GM04504 (cell line): ENCODE measurements at regions not wholly inside any gene's neighbourhood (a gene's known extent, or its start where the extent isn't known, plus 50 kb on each side); places are given as distances from the start of the nearest gene placed in this dataset.
A peak's percentile ranks its signal among the peaks of the same experiment; 100 is the strongest.
"Not testable (repeated sequence)": the region's sequence is repeated elsewhere in the genome, so short reads cannot be mapped to it uniquely, and the experiment has no call there.

Experiments
- DNase-seq: peaks from one replicate; pipeline ENCODE4 v3.0.0-alpha.2; 2012; ENCODE audit warnings: low read depth

DNA sequence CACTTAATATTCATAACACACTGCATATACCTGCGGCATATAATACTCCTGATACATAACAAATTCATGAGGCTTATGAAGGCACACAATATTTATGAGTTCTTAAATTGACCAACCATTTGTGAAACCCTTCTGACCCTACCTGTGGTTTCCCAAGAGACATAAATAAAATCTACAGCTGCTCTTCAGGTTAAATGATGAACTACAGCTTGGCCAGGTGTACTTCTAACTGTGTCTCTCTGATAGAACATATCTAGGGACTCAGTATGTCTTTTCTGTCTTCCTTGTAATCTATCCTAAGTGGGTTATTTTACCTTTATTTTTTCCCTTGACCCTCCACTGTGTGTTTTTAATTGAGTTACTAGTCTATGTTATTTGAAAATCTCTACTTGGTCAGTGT lies 189.9 kb upstream of the UFM1 start:
- DNase-seq: no peak

- DNase-seq: no peak
These were observed 202.6 kb upstream of the UFM1 start for GRCh38 chr13:38147050-38147449.

DNA sequence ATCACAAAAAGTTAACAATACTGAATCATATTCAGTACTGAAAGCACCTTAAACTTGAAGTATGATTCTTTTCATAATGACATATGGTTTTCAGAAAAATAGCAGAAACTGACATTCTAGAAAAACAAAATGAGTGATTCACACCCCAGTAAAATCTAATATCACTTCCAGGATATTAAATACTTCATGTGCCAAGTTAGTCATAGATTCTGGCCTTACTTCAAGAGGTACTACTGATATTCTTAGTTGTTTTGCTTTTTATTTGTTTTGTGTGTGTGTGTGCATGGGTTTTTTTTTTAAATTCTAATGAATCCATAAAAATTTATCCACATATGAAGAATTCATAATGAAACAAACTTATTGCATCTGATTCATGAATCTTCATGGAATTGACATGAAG lies 207.9 kb upstream of the UFM1 start:
- no peak for DNase-seq

- no peak for DNase-seq
These were observed 214.1 kb upstream of the UFM1 start for GRCh38 chr13:38135592-38135991.

DNA sequence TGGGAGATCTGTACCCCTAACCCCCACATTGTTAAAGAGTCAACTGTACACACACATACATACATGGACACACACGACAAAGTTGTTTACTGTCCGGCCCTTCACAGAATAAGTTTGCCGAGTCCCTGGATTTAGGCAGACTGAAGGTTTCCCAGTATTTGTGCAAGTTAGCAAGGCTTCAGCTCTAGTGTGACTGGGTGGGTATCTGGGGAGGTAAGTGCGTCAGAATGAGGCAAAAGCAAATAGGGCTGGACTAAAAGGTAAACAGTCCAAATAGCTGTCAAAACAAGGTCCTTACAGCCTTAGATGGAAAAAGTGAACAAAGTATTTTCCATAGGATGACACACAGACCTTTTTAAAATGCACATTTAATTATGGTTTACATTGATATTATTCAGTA lies 228.4 kb upstream of the UFM1 start:
- no peak for DNase-seq

GRCh38 chr13:38103851-38104250 lies 234.3 kb upstream of the TRPC4 start:
- DNase-seq: no peak

DNA sequence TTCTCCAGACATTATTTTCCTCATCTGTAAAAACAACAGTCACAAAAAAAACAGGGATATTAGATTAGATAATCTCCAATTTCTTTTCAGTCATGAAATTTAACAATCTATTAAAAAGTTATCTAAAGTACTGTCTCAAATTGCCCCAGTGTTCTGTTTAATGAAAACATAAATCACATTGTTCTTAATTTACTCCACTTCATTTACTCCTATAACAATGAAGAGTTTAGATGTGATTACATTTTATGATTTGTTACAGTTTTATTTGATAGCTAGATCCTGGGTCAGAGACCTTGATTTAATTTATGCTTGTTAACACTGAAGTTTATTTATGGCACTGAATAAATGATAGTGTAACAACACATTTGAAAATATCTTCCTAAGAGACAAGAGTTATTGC lies 230.2 kb upstream of the TRPC4 start:
- DNase-seq: no peak

DNA sequence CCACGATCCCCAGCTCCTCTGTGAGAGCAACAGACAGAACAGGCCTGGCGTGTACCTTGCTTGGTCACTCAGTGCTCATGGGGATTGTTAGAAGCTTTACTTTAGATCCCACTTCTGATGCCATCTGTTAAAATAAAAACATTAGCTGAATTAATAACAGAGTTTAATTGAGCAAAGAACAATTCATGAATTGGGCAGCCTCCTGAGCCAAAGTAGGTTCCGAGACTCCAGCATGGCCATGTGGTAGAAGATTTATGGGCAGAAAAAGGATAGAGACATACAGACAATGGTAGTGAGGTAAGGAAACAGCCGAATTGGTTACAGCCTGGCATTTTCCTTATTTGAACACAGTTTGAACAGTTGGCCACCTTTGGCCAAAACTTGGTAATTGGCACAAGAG lies 223.9 kb upstream of the TRPC4 start:
- no peak for DNase-seq

DNA sequence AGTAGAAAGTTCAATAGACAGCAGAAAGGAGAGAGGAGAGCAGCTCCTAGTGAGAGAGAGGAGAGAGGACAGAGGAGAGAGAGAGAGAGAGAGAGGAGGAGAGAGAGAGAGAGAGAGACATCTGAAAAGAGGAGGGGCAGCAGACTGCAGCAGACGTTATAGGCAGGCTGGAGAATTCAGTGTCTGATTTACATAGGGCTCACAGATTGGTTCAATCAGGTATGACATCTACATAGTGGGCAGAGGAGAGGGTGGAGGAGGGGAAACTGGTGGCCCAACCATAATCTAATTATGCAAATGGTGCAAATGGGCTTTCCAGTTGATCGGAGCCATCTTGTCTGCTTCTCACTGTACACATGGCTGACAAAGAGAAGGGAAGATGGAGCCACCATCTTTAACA lies 221.3 kb upstream of the TRPC4 start:
- DNase-seq: no peak

DNA sequence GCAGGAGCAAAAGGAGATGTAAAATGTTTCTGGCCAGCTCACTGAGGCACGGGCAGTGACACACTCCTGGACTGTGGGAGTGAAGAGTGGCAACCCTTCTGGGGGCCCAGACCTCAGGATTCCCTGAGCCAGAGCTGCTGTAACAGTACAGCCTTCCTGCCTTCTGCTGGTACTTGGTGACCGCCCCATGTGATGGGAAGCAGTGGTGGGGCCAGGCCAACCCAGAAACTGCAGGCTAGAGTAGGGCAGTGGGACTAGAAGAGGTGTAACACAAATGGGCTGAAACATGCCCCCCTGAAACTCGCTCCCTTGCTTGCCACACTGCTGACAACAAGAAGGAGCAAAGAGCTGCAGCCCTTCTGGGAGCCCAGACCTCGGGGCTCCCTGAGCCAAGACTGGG lies 217.1 kb upstream of the TRPC4 start:
- no peak for DNase-seq

DNA sequence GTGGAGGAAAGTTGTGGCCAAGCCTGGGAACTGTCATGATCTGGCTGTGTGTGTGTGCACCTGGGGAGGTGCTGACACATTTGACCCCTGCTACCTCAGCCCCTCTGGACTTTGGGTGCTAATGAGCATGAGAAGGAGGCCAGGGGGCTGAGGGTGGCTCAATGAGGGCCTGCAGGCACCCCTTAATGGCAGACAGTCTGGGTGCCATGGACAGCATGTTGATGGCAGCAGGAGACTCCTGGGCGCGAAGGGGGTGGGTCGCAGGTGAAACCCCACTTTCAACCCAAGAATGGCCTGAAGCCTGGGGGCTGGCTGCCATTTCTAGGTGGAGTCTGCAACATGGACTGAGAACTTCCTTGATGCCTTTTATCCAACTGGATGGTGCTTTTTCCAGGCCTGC lies 216.4 kb upstream of the TRPC4 start:
- DNase-seq: no peak

GRCh38 chr13:38073931-38074330 lies 204.4 kb upstream of the TRPC4 start:
- DNase-seq: no peak

DNA sequence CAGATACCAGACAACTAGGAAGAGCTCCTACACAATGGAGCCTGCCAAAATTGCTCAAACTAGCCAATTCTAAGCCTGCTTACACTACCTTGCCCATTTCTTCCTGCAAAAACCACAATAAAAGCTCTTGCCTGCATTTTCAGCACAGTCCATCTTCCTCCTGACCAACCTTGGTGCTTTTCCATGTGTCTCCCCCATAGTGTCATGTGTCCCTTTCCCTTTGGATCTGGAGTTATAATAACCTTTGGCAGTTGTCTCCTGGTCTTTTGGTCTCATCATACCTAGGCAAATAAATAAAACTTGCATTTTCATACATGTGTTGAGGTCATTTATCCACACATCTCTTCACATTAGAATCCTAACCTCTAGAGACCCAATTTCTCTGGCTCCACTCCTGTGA lies 203.1 kb upstream of the TRPC4 start:
- no peak for DNase-seq

GRCh38 chr13:38071340-38071739 lies 201.8 kb upstream of the TRPC4 start:
- DNase-seq: not testable (repeated sequence)

DNA sequence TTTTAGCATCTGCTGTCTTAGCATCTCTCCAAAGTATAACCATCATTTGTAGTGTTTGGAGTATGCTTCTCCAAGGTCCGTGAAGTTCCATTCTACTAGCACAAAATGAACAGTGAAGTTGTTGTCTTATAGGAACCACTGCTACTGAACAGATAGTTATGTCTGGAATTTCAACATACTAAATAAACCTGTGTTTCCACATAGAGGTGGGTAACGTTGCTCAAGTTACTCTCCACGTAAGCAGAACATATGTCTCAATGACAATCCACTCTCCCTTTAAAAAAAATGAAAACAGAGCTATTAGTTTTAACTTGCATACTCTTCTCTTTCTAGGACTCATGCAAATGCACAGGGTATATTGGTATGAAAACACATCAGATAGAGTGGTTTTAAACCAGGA lies 184.3 kb upstream of the TRPC4 start:
- DNase-seq: no peak

DNA sequence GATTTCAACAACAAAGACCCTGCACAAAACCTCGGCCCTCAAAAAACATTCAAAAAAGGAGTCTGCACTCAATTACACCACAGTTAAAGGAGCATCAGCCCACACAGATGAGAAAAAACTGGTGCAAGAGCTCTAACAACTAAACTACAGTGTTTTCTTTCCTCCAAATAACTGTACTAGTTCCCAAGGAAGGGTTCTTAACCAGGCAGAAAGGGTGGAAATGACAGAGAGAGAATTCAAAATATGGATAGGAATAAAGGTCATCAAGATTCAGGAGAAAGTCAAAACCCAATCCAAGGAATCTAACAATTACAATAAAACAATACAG lies 176.4 kb upstream of the TRPC4 start:
- no peak for DNase-seq

DNA sequence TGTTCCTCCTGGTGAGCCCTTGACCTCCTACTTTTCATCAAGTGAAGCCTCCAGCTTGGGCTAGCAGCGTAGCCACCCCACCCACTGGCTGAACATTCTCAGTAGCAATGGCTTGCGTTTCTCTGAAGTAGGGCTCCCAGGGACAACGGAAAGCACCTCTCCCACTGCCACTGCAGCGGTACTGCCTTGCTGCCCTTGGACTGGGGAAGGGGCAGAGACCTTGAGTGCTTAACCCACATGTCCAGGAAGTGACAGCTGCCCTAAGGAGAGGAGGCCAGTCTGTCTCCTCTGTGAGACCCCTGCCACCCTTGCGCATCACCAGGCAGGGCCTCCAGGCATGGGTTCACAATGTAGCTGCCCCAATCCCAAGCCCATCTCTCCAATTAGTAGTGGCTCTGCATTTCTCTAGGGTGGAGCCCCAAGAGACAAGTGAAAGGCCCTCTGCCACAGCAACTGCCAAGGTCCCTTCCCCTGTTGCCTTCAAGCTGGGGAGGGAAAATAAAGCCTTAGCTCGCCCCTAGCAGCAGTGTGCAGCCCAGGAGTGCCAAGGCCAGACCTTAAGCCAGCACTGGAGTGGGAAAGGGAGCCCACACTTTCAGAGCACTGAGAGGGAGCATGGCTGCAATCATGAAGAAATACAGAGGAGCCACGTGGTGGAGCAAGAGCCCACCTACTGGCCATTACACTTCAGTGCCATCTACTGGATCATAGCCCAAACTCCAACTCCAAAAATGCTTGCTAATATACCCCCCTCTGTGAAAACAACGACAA lies 175.9 kb upstream of the TRPC4 start:
- DNase-seq: no peak

DNA sequence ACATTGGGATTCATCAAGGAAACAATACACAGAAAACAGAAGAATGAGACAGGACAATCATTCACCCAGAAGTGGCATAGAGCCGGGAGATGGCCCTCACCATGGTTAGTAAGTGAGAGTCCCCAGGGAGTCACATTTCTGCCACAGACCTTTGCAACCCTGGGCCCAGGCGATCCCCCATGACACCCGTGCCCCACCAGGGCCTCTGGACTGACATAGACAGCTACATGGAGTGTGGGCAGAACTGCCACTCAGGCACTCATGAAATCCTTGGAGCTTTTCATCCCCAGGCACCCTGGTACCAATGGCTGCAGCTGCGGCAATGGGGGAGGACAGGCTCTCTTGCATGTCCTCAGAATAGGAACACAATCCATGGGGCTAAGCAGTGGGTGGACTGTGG lies 174.5 kb upstream of the TRPC4 start:
- DNase-seq: no peak

DNA sequence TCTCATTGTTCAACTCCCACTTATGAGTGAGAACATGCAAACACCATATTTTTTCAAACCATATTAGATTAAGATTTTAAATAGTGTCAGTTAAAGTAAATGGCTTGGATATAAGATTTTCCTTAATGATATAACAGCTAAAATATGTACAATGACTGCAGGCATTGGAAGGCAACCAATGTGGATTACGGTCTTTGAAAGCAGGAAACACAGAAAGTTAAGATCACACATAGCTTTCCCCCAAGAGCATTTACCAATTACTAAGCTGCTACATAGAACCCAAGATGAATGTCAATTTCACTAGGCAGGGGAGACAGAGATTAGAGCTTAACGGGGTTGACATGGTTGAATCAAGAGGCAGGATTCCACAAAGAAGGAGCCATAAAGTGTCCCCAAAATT lies 173.2 kb upstream of the TRPC4 start:
- peak; percentile 29 for DNase-seq

- DNase-seq: no peak
These were observed 154.9 kb upstream of the TRPC4 start for GRCh38 chr13:38024431-38024830.

DNA sequence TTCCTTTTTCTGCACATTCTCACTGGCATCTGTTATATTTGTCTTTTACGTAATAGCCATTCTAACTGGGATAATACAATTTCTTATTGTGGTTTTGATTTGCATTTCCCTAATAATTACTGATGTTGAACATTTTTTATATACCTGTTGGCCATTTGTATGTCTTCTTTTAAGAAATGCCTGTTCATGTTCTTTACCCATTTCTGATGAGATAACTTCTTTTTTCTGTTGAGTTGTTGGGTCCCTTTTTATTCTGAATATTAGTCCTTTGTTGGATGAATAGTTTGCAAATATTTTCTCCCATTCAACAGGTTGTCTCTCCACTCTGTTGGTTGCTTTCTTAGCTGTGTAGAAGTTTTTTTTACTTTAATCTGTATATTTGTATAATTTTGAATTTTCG lies 147.7 kb upstream of the TRPC4 start:
- no peak for DNase-seq

GRCh38 chr13:38013676-38014075 lies 144.1 kb upstream of the TRPC4 start:
- no peak for DNase-seq

DNA sequence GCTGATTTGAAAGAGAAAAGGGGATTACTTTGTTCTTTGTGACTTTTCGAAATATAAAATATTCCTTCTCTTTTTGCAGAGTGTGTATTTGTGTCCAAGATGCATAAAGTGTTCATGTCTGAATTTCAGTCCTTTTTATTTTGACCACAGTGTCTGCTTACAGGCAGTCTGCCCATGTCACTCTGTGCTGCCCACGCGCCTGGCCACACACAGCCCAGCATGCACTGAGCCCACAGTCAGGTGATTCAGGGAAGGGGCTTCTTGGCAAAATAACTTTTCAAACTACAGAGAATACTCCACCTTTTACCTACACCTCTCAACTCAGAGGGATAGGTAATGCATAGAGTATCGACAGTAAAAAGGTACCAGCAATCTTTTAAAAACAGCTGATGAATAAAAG lies 142.5 kb upstream of the TRPC4 start:
- DNase-seq: no peak

GRCh38 chr13:38008636-38009035 lies 139.1 kb upstream of the TRPC4 start:
- no peak for DNase-seq

DNA sequence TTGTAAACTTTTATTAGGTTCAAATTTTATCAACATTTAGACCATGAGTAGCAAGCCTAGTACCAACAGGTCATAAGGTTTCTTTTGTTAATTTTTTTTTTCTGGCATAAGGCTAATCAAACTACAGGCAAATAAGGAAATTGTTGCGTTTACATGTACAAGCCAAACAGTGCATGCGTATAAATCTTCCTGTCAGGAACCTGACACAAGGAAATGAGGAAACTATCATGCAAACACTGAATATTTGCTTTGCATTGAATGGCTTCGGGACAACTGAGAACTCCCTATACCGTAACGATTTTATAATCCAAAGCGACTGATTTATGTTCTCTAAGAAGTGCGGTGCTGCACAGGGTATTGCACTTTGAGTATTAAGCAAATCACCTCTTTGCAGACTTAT lies 133.0 kb upstream of the TRPC4 start:
- DNase-seq: no peak
